Lower leg skin (tissue), 3 donors: ENCODE measurements at regions not wholly inside any gene's neighbourhood (a gene's known extent, or its start where the extent isn't known, plus 50 kb on each side); places are given as distances from the start of the nearest gene placed in this dataset.
"Not testable (repeated sequence)": the region's sequence is repeated elsewhere in the genome, so short reads cannot be mapped to it uniquely, and the experiment has no call there.

Source experiments
- POLR2A ChIP-seq, 2 donors: fragments of 450-650 bp; IDR thresholded peaks; one replicate each; pipeline ENCODE4 v1.6.1; 2016 to 2017; ENCODE audit warnings: antibody characterized with exemption in 2 of 2, mild to moderate bottlenecking in 1 of 2, moderate library complexity in 1 of 2
- TF ChIP-seq, protein P1 (sequence below), 3 donors: fragments of 450-650 bp; IDR thresholded peaks; one replicate each; pipeline ENCODE4 v1.5.1; 2016; ENCODE audit warnings: antibody characterized with exemption in 3 of 3, mild to moderate bottlenecking in 3 of 3, moderate library complexity in 2 of 3

DNA sequence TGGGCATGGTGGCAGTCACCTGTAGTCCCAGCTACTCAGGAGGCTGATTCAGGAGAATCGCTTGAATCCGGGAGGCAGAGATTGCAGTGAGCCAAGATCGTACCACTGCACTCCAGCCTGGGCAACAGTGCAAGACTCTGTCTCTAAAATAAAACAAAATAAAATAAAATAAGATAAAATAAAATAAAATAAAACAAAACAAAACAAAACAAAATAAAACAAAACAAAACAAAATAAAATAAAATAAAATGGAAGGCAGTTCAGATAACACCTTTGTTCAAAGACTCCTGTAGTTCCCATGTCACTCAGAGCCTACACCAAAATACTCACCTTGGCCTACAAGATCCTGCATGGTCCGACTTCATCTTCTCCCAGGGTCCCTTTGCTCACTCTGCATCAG lies 61.3 kb downstream of the SYF2 start:
- TF ChIP-seq, protein P1, sequence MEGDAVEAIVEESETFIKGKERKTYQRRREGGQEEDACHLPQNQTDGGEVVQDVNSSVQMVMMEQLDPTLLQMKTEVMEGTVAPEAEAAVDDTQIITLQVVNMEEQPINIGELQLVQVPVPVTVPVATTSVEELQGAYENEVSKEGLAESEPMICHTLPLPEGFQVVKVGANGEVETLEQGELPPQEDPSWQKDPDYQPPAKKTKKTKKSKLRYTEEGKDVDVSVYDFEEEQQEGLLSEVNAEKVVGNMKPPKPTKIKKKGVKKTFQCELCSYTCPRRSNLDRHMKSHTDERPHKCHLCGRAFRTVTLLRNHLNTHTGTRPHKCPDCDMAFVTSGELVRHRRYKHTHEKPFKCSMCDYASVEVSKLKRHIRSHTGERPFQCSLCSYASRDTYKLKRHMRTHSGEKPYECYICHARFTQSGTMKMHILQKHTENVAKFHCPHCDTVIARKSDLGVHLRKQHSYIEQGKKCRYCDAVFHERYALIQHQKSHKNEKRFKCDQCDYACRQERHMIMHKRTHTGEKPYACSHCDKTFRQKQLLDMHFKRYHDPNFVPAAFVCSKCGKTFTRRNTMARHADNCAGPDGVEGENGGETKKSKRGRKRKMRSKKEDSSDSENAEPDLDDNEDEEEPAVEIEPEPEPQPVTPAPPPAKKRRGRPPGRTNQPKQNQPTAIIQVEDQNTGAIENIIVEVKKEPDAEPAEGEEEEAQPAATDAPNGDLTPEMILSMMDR (IDR thresholded peaks at IDR 0.05), result not testable (repeated sequence)
- not testable (repeated sequence) for TF ChIP-seq POLR2A (IDR thresholded peaks at IDR 0.05)
